SU-DHL-6 (cell line): ENCODE measurements at regions not wholly inside any gene's neighbourhood (a gene's known extent, or its start where the extent isn't known, plus 50 kb on each side); places are given as distances from the start of the nearest gene placed in this dataset.

Source experiments
- CTCF ChIP-seq: fragments of 200-600 bp; sonication (generic); IDR thresholded peaks from one replicate; pipeline ENCODE4 v1.5.1; 2017; ENCODE audit warnings: antibody characterized with exemption, mild to moderate bottlenecking, low read length, moderate library complexity; ENCODE audit not compliant: insufficient read depth, poor library complexity, severe bottlenecking
- EZH2phosphoT487 ChIP-seq: fragments of 200-600 bp; sonication (generic), shearing (Covaris generic); conservative IDR thresholded peaks from 2 replicates; pipeline ENCODE4 v1.6.1; 2018; ENCODE audit warnings: mild to moderate bottlenecking, antibody characterized with exemption, low read length, moderate library complexity, mixed read lengths

GRCh38 chr20:18901980-18902737 lies 88.6 kb downstream of the SCP2D1 start:
- TF ChIP-seq CTCF (no peak), EZH2phosphoT487 (no peak)
